HG03159 (cell line): ENCODE measurements at regions not wholly inside any gene's neighbourhood (a gene's known extent, or its start where the extent isn't known, plus 50 kb on each side); places are given as distances from the start of the nearest gene placed in this dataset.

Experiments used
- ATAC-seq: cut with Tn5 transposase; IDR thresholded peaks from one replicate; pipeline ENCODE4 v1.9.1; 2021; ENCODE audit warnings: mild to moderate bottlenecking, moderate library complexity; ENCODE audit not compliant: unreplicated experiment

GRCh38 chr9:73020877-73021276, 68.0 kb upstream of the ALDH1A1 start:
- no peak for ATAC-seq

- no peak for ATAC-seq
Observed at GRCh38 chr9:73014011-73014410, 61.2 kb upstream of the ALDH1A1 start.

GRCh38 chr9:73011956-73012355, 59.1 kb upstream of the ALDH1A1 start:
- ATAC-seq: no peak

- no peak for ATAC-seq
Observed at GRCh38 chr9:73011181-73011750, 58.4 kb upstream of the ALDH1A1 start.

GRCh38 chr9:73009649-73010288, 56.9 kb upstream of the ALDH1A1 start:
- no peak for ATAC-seq

GRCh38 chr9:73007966-73008672, 55.3 kb upstream of the ALDH1A1 start:
- ATAC-seq: no peak

- no peak for ATAC-seq
Observed at GRCh38 chr9:73006986-73007385, 54.1 kb upstream of the ALDH1A1 start.
